MCF 10A (cell line): ENCODE measurements at regions not wholly inside any gene's neighbourhood (a gene's known extent, or its start where the extent isn't known, plus 50 kb on each side); places are given as distances from the start of the nearest gene placed in this dataset.

Source experiments
- BruUV-seq: library from RNA; stranded (reverse); fragments of 400-500 nt; replicated peaks from 2 replicates; lab custom pipeline; 2021; lab: Mats Ljungman, UMichigan
- CTCF ChIA-PET: fragments of 300-600 bp; sonication (Branson Sonifier 250); formaldehyde crosslinking; extraction: SDS; loops from one replicate; lab custom pipeline; 2021; ENCODE audit warnings: antibody characterized with exemption, inconsistent platforms; lab: Yijun Ruan, JAX
- POLR2A ChIA-PET: fragments of 300-600, 350-650 bp; sonication (Branson Sonifier 250); formaldehyde crosslinking; extraction: SDS; loops from one replicate; lab custom pipeline; 2020; ENCODE audit warnings: antibody characterized with exemption, inconsistent platforms; lab: Yijun Ruan, JAX
- DNase-seq: peaks from one replicate; pipeline ENCODE4 v3.0.0-alpha.2; 2018; ENCODE audit not compliant: unreplicated experiment
- H3K27ac Mint-ChIP-seq: one replicate; pipeline ENCODE4 v1.8.0; 2022; ENCODE audit warnings: mild to moderate bottlenecking, low read depth, mixed read lengths; ENCODE audit not compliant: unreplicated experiment
- H3K27me3 Mint-ChIP-seq: one replicate; pipeline ENCODE4 v1.8.0; 2022; ENCODE audit warnings: mixed read lengths; ENCODE audit not compliant: insufficient read depth, unreplicated experiment
- H3K36me3 Mint-ChIP-seq: one replicate; pipeline ENCODE4 v1.8.0; 2022; ENCODE audit warnings: mild to moderate bottlenecking, moderate library complexity, mixed read lengths; ENCODE audit not compliant: insufficient read depth, unreplicated experiment
- H3K4me1 Mint-ChIP-seq: one replicate; pipeline ENCODE4 v1.8.0; 2022; ENCODE audit warnings: mixed read lengths; ENCODE audit not compliant: insufficient read depth, unreplicated experiment
- H3K4me3 Mint-ChIP-seq: one replicate; pipeline ENCODE4 v1.8.0; 2022; ENCODE audit warnings: mild to moderate bottlenecking, moderate library complexity, mixed read lengths; ENCODE audit not compliant: unreplicated experiment
- H3K9me3 Mint-ChIP-seq: one replicate; pipeline ENCODE4 v1.8.0; 2022; ENCODE audit warnings: mixed read lengths; ENCODE audit not compliant: unreplicated experiment
- intact Hi-C: fragments of 100-400 bp; cut with micrococcal nuclease; formaldehyde crosslinking; loops from 2 replicates; pipeline ENCODE4 v1.14.1; 2022
- TF ChIP-seq, protein P1 (sequence below): fragments of 200-600 bp; IDR thresholded peaks from one replicate; pipeline ENCODE4 v1.8.0; 2022; ENCODE audit warnings: antibody characterized with exemption, mild to moderate bottlenecking; ENCODE audit not compliant: unreplicated experiment

- intact Hi-C loops: no loop called here
- DNase-seq: no peak
- CTCF ChIA-PET: interaction anchor here (0.6 kb wide), 1 partner anchor 679 kb away, joined by 5 read pairs; no protein-coding TSS in a partner anchor
These were observed 380.9 kb upstream of the MEF2C start for GRCh38 chr5:89263846-89264245.

DNA sequence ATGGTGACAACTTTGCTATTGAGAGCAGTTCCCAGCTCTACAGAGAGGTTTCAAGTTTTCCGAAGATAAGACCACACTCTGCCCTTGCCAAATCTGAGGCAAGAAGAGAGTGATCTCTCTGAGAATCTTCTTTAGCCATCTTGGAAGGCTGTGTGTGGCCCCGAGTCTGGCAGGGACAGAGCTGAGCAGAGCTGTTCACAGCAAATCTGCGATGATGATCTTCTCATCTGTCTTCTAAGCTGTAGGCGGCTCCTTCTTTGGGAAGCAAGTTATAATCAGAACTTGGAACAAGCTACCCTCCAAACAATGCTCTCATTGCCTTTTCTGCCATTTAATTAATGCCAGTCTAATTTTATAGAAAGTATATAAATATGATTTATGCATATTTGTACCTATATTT lies 379.0 kb upstream of the MEF2C start:
- CTCF ChIA-PET: interaction anchor here (0.7 kb wide), 1 partner anchor 674 kb away, joined by 3 read pairs; no protein-coding TSS in a partner anchor

More at GRCh38 chr5:89263846-89264245, 380.9 kb upstream of the MEF2C start:
- Mint-ChIP-seq H3K9me3 (no peaks in the 10 kb centered on the region), H3K4me1 (peaks cover 7% of the 10 kb centered on the region), H3K27me3 (no peaks in the 10 kb centered on the region), H3K36me3 (no peaks in the 10 kb centered on the region), H3K27ac (no peak overlapping the region), H3K4me3 (no peak overlapping the region)
- TF ChIP-seq, protein P1, sequence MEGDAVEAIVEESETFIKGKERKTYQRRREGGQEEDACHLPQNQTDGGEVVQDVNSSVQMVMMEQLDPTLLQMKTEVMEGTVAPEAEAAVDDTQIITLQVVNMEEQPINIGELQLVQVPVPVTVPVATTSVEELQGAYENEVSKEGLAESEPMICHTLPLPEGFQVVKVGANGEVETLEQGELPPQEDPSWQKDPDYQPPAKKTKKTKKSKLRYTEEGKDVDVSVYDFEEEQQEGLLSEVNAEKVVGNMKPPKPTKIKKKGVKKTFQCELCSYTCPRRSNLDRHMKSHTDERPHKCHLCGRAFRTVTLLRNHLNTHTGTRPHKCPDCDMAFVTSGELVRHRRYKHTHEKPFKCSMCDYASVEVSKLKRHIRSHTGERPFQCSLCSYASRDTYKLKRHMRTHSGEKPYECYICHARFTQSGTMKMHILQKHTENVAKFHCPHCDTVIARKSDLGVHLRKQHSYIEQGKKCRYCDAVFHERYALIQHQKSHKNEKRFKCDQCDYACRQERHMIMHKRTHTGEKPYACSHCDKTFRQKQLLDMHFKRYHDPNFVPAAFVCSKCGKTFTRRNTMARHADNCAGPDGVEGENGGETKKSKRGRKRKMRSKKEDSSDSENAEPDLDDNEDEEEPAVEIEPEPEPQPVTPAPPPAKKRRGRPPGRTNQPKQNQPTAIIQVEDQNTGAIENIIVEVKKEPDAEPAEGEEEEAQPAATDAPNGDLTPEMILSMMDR: no peak
- POLR2A ChIA-PET: no interaction called here
- no TSS peak for BruUV-seq

GRCh38 chr5:89260254-89260653 lies 377.3 kb upstream of the MEF2C start:
- ChIA-PET POLR2A (no interaction called here), CTCF (no interaction called here)
- intact Hi-C loops: loop anchor here (2.0 kb wide), 1 partner anchor 469 kb away; no protein-coding TSS in a partner anchor
- TF ChIP-seq, protein P1: no peak
- Mint-ChIP-seq H3K36me3 (no peaks in the 10 kb centered on the region), H3K4me3 (no peak overlapping the region), H3K27ac (no peak overlapping the region), H3K27me3 (no peaks in the 10 kb centered on the region), H3K4me1 (peaks cover 2% of the 10 kb centered on the region), H3K9me3 (no peaks in the 10 kb centered on the region)
- DNase-seq: no peak
- no TSS peak for BruUV-seq

More for the DNA sequence above, 379.0 kb upstream of the MEF2C start:
- peaks cover 7% of the 10 kb centered on the region for H3K4me1 Mint-ChIP-seq
- H3K27me3 Mint-ChIP-seq: no peaks in the 10 kb centered on the region
- no peak overlapping the region for H3K27ac Mint-ChIP-seq
- DNase-seq: no peak
- no peaks in the 10 kb centered on the region for H3K9me3 Mint-ChIP-seq
- POLR2A ChIA-PET: no interaction called here
- no peaks in the 10 kb centered on the region for H3K36me3 Mint-ChIP-seq
- BruUV-seq: no TSS peak
- no peak overlapping the region for H3K4me3 Mint-ChIP-seq
- TF ChIP-seq, protein P1: no peak
- intact Hi-C loops: no loop called here

GRCh38 chr5:89255845-89256463 lies 373.0 kb upstream of the MEF2C start:
- BruUV-seq: no TSS peak
- ChIA-PET CTCF (no interaction called here), POLR2A (no interaction called here)
- no peak overlapping the region for H3K4me3 Mint-ChIP-seq
- no peak overlapping the region for H3K27ac Mint-ChIP-seq
- intact Hi-C loops: loop anchor here (5.0 kb wide), 1 partner anchor 524 kb away; no protein-coding TSS in a partner anchor
- H3K9me3 Mint-ChIP-seq: no peaks in the 10 kb centered on the region
- no peaks in the 10 kb centered on the region for H3K4me1 Mint-ChIP-seq
- TF ChIP-seq, protein P1: no peak
- no peaks in the 10 kb centered on the region for H3K36me3 Mint-ChIP-seq
- DNase-seq: peak; percentile 43
- H3K27me3 Mint-ChIP-seq: no peaks in the 10 kb centered on the region
